ENCODE measurements at regions not wholly inside any gene's neighbourhood (a gene's known extent, or its start where the extent isn't known, plus 50 kb on each side); places are given as distances from the start of the nearest gene placed in this dataset.

GRCh38 chr3:192013110-192013509 is 552.1 kb downstream of the PYDC2 start:
- TF ChIP-seq CTCF (IDR thresholded peaks at IDR 0.05) (no peak), EZH2 (IDR thresholded peaks at IDR 0.05) (no peak), EZH2phosphoT487 (IDR thresholded peaks at IDR 0.05) (no peak)

Measured in neural progenitor cell (in vitro differentiated cells).